Panc1 (cell line): ENCODE measurements at regions not wholly inside any gene's neighbourhood (a gene's known extent, or its start where the extent isn't known, plus 50 kb on each side); places are given as distances from the start of the nearest gene placed in this dataset.

Experiments used
- ATAC-seq: fragments of 200-7000 bp; cut with Tn5 transposase; 2 replicates; pipeline ENCODE4 v1.9.1; 2020; ENCODE audit warnings: mild to moderate bottlenecking, moderate library complexity
- BruUV-seq: library from RNA; stranded (reverse); fragments of 400-500 nt; replicated peaks from 2 replicates; lab custom pipeline; 2021; lab: Mats Ljungman, UMichigan
- CTCF ChIA-PET: fragments of 300-600 bp; sonication (Branson Sonifier 250); formaldehyde crosslinking; loops from one replicate; lab custom pipeline; 2022; ENCODE audit warnings: antibody characterized with exemption; lab: Charles Lee
- POLR2A ChIA-PET: fragments of 300-600 bp; sonication (Branson Sonifier 250); formaldehyde crosslinking; loops from one replicate; lab custom pipeline; 2022; ENCODE audit warnings: antibody characterized with exemption; lab: Charles Lee
- DNase-seq: peaks from one replicate; pipeline ENCODE4 v3.0.0-alpha.2; 2010; ENCODE audit warnings: low read depth, low spot score
- H3K27ac ChIP-seq: 2 replicates; pipeline ENCODE4 v1.5.1; 2011; ENCODE audit warnings: mild to moderate bottlenecking, low read length, inconsistent platforms
- H3K27me3 ChIP-seq: fragments of 200-500 bp; sonication (Bioruptor generic); 2 replicates; pipeline ENCODE4 v1.6.0; 2014; ENCODE audit warnings: low read length, inconsistent platforms; ENCODE audit not compliant: control insufficient read depth, insufficient read depth
- H3K36me3 ChIP-seq: fragments of 200-500 bp; sonication (Bioruptor generic); 2 replicates; pipeline ENCODE4 v1.5.1; 2014; ENCODE audit warnings: inconsistent platforms, mild to moderate bottlenecking, low read length, moderate library complexity; ENCODE audit not compliant: control insufficient read depth, insufficient read depth
- H3K4me1 ChIP-seq: 2 replicates; pipeline ENCODE4 v1.5.1; 2011; ENCODE audit warnings: inconsistent platforms, mild to moderate bottlenecking, low read length, moderate library complexity; ENCODE audit not compliant: control insufficient read depth, insufficient read depth
- H3K4me3 ChIP-seq, 2 experiments: 2 replicates each; pipeline ENCODE4 v1.5.1; 2011 to 2012; ENCODE audit warnings: low read depth in 2 of 2, low read length in 2 of 2, mild to moderate bottlenecking in 2 of 2, inconsistent platforms in 1 of 2, moderate library complexity in 1 of 2
- H3K9me3 ChIP-seq: fragments of 200-500 bp; sonication (Bioruptor generic); 2 replicates; pipeline ENCODE4 v1.5.1; 2014; ENCODE audit warnings: low read depth, mild to moderate bottlenecking, inconsistent platforms, low read length, moderate library complexity; ENCODE audit not compliant: control insufficient read depth, insufficient read depth
- CTCF ChIP-seq: fragments of 450-650 bp; IDR thresholded peaks from 2 replicates; pipeline ENCODE4 v1.5.1; 2017; ENCODE audit warnings: mild to moderate bottlenecking
- POLR2AphosphoS5 ChIP-seq: IDR thresholded peaks from 2 replicates; pipeline ENCODE4 v1.6.1; 2012; ENCODE audit warnings: mild to moderate bottlenecking, low read depth, low read length, moderate library complexity
- REST ChIP-seq, 2 experiments: IDR thresholded peaks; 2 replicates each; pipeline ENCODE4 v1.6.1; 2011 to 2012; ENCODE audit warnings: low read depth in 2 of 2, control low read depth in 1 of 2, low read length in 1 of 2, mild to moderate bottlenecking in 1 of 2, moderate library complexity in 1 of 2; ENCODE audit not compliant: insufficient read depth in 1 of 2
- SIN3A ChIP-seq: IDR thresholded peaks from 2 replicates; pipeline ENCODE4 v1.6.1; 2012; ENCODE audit warnings: low read depth, mild to moderate bottlenecking, low read length, moderate library complexity, borderline replicate concordance; ENCODE audit not compliant: insufficient read depth
- TCF7L2 ChIP-seq: IDR thresholded peaks from 2 replicates; pipeline ENCODE4 v1.6.1; 2011; ENCODE audit warnings: mild to moderate bottlenecking, low read depth, low read length, inconsistent platforms
- in situ Hi-C: cut with HindIII; loops from 2 replicates; pipeline ENCODE4 v1.10.0; 2016; ENCODE audit warnings: low sequenced_read_pairs, low pct_unique_long_range_greater_than_20kb
- intact Hi-C: fragments of 100-400 bp; cut with micrococcal nuclease; formaldehyde crosslinking; loops from one replicate; pipeline ENCODE4 v1.10.0; 2022; ENCODE audit not compliant: unreplicated experiment

- Histone ChIP-seq H3K4me1 (no peaks in the 10 kb centered on the region), H3K27ac (no peak overlapping the region), H3K36me3 (no peaks in the 10 kb centered on the region), H3K4me3 (no peak overlapping the region), H3K9me3 (no peaks in the 10 kb centered on the region), H3K27me3 (no peaks in the 10 kb centered on the region; the same call in 1 of the 2 replicates)
- CTCF ChIA-PET: no interaction called here
- in situ Hi-C loops (no loop called here), intact Hi-C loops (no loop called here)
- no TSS peak for BruUV-seq
- DNase-seq: no peak
- POLR2A ChIA-PET: no interaction called here
- ATAC-seq: no peak
- no peak for TF ChIP-seq REST (IDR thresholded peaks at IDR 0.05; ENCODE audit: insufficient read depth in 1 of 2, low read depth in 2 of 2, low read length in 1 of 2)
- no peak for TF ChIP-seq SIN3A
- TF ChIP-seq CTCF: no peak
- no peak for TF ChIP-seq POLR2AphosphoS5
- TF ChIP-seq TCF7L2: no peak
Observed at GRCh38 chr14:66043921-66044320, 442.2 kb upstream of the CCDC196 start.

GRCh38 chr14:66045572-66046021 is 440.6 kb upstream of the CCDC196 start:
- ChIA-PET CTCF (no interaction called here), POLR2A (no interaction called here)
- DNase-seq (no peak), ATAC-seq (no peak)
- Histone ChIP-seq H3K9me3 (no peaks in the 10 kb centered on the region), H3K4me3 (no peak overlapping the region), H3K27ac (no peak overlapping the region), H3K4me1 (no peaks in the 10 kb centered on the region), H3K27me3 (no peaks in the 10 kb centered on the region; the same call in 1 of the 2 replicates), H3K36me3 (no peaks in the 10 kb centered on the region)
- intact Hi-C loops: no loop called here
- TF ChIP-seq SIN3A: no peak
- TF ChIP-seq CTCF: no peak
- TF ChIP-seq POLR2AphosphoS5: no peak
- no peak for TF ChIP-seq REST (IDR thresholded peaks at IDR 0.05; ENCODE audit: insufficient read depth in 1 of 2, low read depth in 2 of 2, low read length in 1 of 2)
- TF ChIP-seq TCF7L2: no peak
- in situ Hi-C loops: no loop called here
- BruUV-seq: no TSS peak
